IMR-90 (cell line): ENCODE measurements at regions not wholly inside any gene's neighbourhood (a gene's known extent, or its start where the extent isn't known, plus 50 kb on each side); places are given as distances from the start of the nearest gene placed in this dataset.

ENCODE experiments used
- ATAC-seq: fragments of 200-7000 bp; cut with Tn5 transposase; 2 replicates; pipeline ENCODE4 v1.9.1; 2020; ENCODE audit warnings: low read depth, mild to moderate bottlenecking, moderate library complexity
- BruUV-seq: library from RNA; stranded (reverse); fragments of 400-500 nt; replicated peaks from 2 replicates; lab custom pipeline; 2021; lab: Mats Ljungman, UMichigan
- CTCF ChIA-PET: fragments of 300-600 bp; formaldehyde crosslinking; extraction: SDS; loops from one replicate; lab custom pipeline; 2021; ENCODE audit warnings: antibody characterized with exemption; lab: Yijun Ruan, JAX
- POLR2A ChIA-PET: fragments of 300-600 bp; sonication (Branson Sonifier 250); formaldehyde crosslinking; loops from one replicate; lab custom pipeline; 2022; ENCODE audit warnings: antibody characterized with exemption; ENCODE audit not compliant: unreplicated experiment; lab: Charles Lee
- DNase-seq: peaks from one replicate; pipeline ENCODE4 v3.0.0; 2013
- H2AFZ ChIP-seq: replicated peaks from 2 replicates; pipeline ENCODE3; 2013; ENCODE audit warnings: low read length, mild to moderate bottlenecking; ENCODE audit not compliant: poor library complexity
- H2AK5ac ChIP-seq: 2 replicates; pipeline ENCODE4 v1.6.1; 2013; ENCODE audit warnings: low read depth, low read length, inconsistent platforms
- H2AK9ac ChIP-seq: replicated peaks from 2 replicates; pipeline ENCODE3; 2013; ENCODE audit warnings: mild to moderate bottlenecking, low read depth, low read length, moderate library complexity; ENCODE audit not compliant: poor library complexity
- H2BK120ac ChIP-seq: 2 replicates; pipeline ENCODE4 v1.6.1; 2013; ENCODE audit warnings: low read depth, low read length, inconsistent platforms
- H2BK15ac ChIP-seq: 3 replicates; pipeline ENCODE4 v1.6.1; 2013; ENCODE audit warnings: low read depth, low read length, inconsistent platforms
- H2BK20ac ChIP-seq: 2 replicates; pipeline ENCODE4 v1.6.1; 2013; ENCODE audit warnings: low read depth, mild to moderate bottlenecking, inconsistent platforms, low read length, moderate library complexity
- H2BK5ac ChIP-seq: 2 replicates; pipeline ENCODE4 v1.6.1; 2013; ENCODE audit warnings: mild to moderate bottlenecking, low read depth, low read length, inconsistent platforms; ENCODE audit not compliant: poor library complexity, severe bottlenecking
- H3K14ac ChIP-seq: replicated peaks from 2 replicates; pipeline ENCODE4 v1.6.1; 2013; ENCODE audit warnings: low read depth, low read length, inconsistent platforms
- H3K18ac ChIP-seq: 2 replicates; pipeline ENCODE4 v1.6.1; 2013; ENCODE audit warnings: low read depth, low read length, control low read depth
- H3K23ac ChIP-seq: 2 replicates; pipeline ENCODE4 v1.6.1; 2013; ENCODE audit warnings: low read depth, low read length, inconsistent platforms
- H3K27ac ChIP-seq: 2 replicates; pipeline ENCODE4 v1.5.1; 2013; ENCODE audit warnings: mild to moderate bottlenecking, control low read depth, low read length; ENCODE audit not compliant: insufficient read depth
- H3K27me3 ChIP-seq: 2 replicates; pipeline ENCODE4 v1.6.1; 2013; ENCODE audit warnings: low read length; ENCODE audit not compliant: control insufficient read depth, insufficient read depth
- H3K36me3 ChIP-seq: 2 replicates; pipeline ENCODE4 v1.6.1; 2013; ENCODE audit warnings: low read length, mixed read lengths; ENCODE audit not compliant: control insufficient read depth, insufficient read depth
- H3K4ac ChIP-seq: 2 replicates; pipeline ENCODE4 v1.6.1; 2013; ENCODE audit warnings: low read depth, low read length, inconsistent platforms
- H3K4me1 ChIP-seq: 2 replicates; pipeline ENCODE4 v1.6.1; 2013; ENCODE audit warnings: low read length, mixed read lengths; ENCODE audit not compliant: control insufficient read depth, insufficient read depth
- H3K4me2 ChIP-seq: 2 replicates; pipeline ENCODE4 v1.6.1; 2013; ENCODE audit warnings: low read depth, mild to moderate bottlenecking, control low read depth, low read length, moderate library complexity
- H3K4me3 ChIP-seq: 2 replicates; pipeline ENCODE4 v1.5.1; 2013; ENCODE audit warnings: low read depth, mild to moderate bottlenecking, control low read depth, low read length, moderate library complexity; ENCODE audit not compliant: insufficient read depth
- H3K56ac ChIP-seq: 2 replicates; pipeline ENCODE4 v1.6.1; 2013; ENCODE audit warnings: low read length, inconsistent platforms; ENCODE audit not compliant: insufficient read depth; ENCODE audit errors: extremely low read depth
- H3K79me1 ChIP-seq, 2 experiments: 2 replicates each; pipeline ENCODE4 v1.6.1; 2013; ENCODE audit warnings: low read length in 2 of 2, inconsistent platforms in 1 of 2, low read depth in 1 of 2
- H3K9ac ChIP-seq: 2 replicates; pipeline ENCODE4 v1.6.1; 2013; ENCODE audit warnings: low read depth, low read length, control low read depth
- H3K9me1 ChIP-seq: 2 replicates; pipeline ENCODE4 v1.6.1; 2013; ENCODE audit warnings: low read length, inconsistent platforms; ENCODE audit not compliant: insufficient read depth
- H3K9me3 ChIP-seq: 2 replicates; pipeline ENCODE4 v1.6.1; 2013; ENCODE audit warnings: low read length; ENCODE audit not compliant: control insufficient read depth, insufficient read depth
- H4K20me1 ChIP-seq: 2 replicates; pipeline ENCODE4 v1.6.1; 2013; ENCODE audit warnings: low read length, inconsistent platforms; ENCODE audit not compliant: insufficient read depth
- H4K5ac ChIP-seq: 2 replicates; pipeline ENCODE4 v1.6.1; 2013; ENCODE audit warnings: mild to moderate bottlenecking, low read depth, low read length, control low read depth
- H4K8ac ChIP-seq, 2 experiments: 2 replicates each; pipeline ENCODE4 v1.6.1; 2013; ENCODE audit warnings: low read depth in 2 of 2, low read length in 2 of 2, control low read depth in 1 of 2, inconsistent platforms in 1 of 2
- H4K91ac ChIP-seq: 2 replicates; pipeline ENCODE4 v1.6.1; 2013; ENCODE audit warnings: low read depth, low read length, inconsistent platforms; ENCODE audit not compliant: insufficient read depth
- CEBPB ChIP-seq: IDR thresholded peaks from 2 replicates; pipeline ENCODE4 v1.6.1; 2012; ENCODE audit warnings: low read depth, low read length, improper control_type of control experiment
- CHD1 ChIP-seq: IDR thresholded peaks from 2 replicates; pipeline ENCODE4 v1.6.1; 2012; ENCODE audit warnings: low read depth, low read length, improper control_type of control experiment
- CTCF ChIP-seq: conservative IDR thresholded peaks from 2 replicates; pipeline ENCODE4 v1.5.1; 2012; ENCODE audit warnings: mild to moderate bottlenecking, low read depth, low read length, improper control_type of control experiment
- ELK1 ChIP-seq: fragments of 150-350 bp; IDR thresholded peaks from 2 replicates; pipeline ENCODE4 v1.6.1; 2016; ENCODE audit warnings: low read depth, mild to moderate bottlenecking, low read length, moderate library complexity, borderline replicate concordance
- MAFK ChIP-seq: IDR thresholded peaks from 2 replicates; pipeline ENCODE4 v1.6.1; 2012; ENCODE audit warnings: low read depth, low read length, improper control_type of control experiment
- MAZ ChIP-seq: IDR thresholded peaks from 2 replicates; pipeline ENCODE4 v1.6.1; 2012; ENCODE audit warnings: low read depth, mild to moderate bottlenecking, low read length, improper control_type of control experiment, moderate library complexity, borderline replicate concordance
- MXI1 ChIP-seq: IDR thresholded peaks from 2 replicates; pipeline ENCODE4 v1.6.1; 2012; ENCODE audit warnings: low read depth, mild to moderate bottlenecking, low read length, moderate library complexity, borderline replicate concordance
- NFE2L2 ChIP-seq: fragments of 150-350 bp; IDR thresholded peaks from 2 replicates; pipeline ENCODE4 v1.6.1; 2016; ENCODE audit warnings: low read depth, mild to moderate bottlenecking, low read length
- RAD21 ChIP-seq: IDR thresholded peaks from 2 replicates; pipeline ENCODE4 v1.6.1; 2012; ENCODE audit warnings: low read length, improper control_type of control experiment
- RCOR1 ChIP-seq: IDR thresholded peaks from 2 replicates; pipeline ENCODE4 v1.6.1; 2012; ENCODE audit warnings: mild to moderate bottlenecking, low read length, improper control_type of control experiment; ENCODE audit not compliant: insufficient replicate concordance
- USF2 ChIP-seq: fragments of 150-350 bp; IDR thresholded peaks from 2 replicates; pipeline ENCODE4 v1.6.1; 2017; ENCODE audit warnings: mild to moderate bottlenecking, antibody characterized with exemption, low read length, low read depth
- WGBS, 2 experiments: methylation state at CpG; one replicate each; pipeline versions ENCODE4 v1.1.5 to v1.1.7; 2013; ENCODE audit warnings: missing lambda C conversion rate in 2 of 2; ENCODE audit not compliant: insufficient read length in 1 of 2; ENCODE audit errors: extremely low coverage in 2 of 2; 5-methylcytosine and 5-hydroxymethylcytosine counted together
- dilution Hi-C: fragments of 300-500 bp; cut with HindIII; formaldehyde crosslinking; loops from one replicate; pipeline ENCODE4 v1.14.3; 2018; ENCODE audit warnings: low sequenced_read_pairs; ENCODE audit not compliant: unreplicated experiment
- in situ Hi-C: fragments of 300-500 bp; cut with MboI; formaldehyde crosslinking; loops from 3 replicates; pipeline ENCODE4 v1.14.3; 2019; ENCODE audit warnings: low sequenced_read_pairs, inconsistent platforms, mixed read lengths
- intact Hi-C: fragments of 100-400 bp; cut with micrococcal nuclease; formaldehyde crosslinking; loops from 2 replicates; pipeline ENCODE4 v1.10.0; 2022

DNA sequence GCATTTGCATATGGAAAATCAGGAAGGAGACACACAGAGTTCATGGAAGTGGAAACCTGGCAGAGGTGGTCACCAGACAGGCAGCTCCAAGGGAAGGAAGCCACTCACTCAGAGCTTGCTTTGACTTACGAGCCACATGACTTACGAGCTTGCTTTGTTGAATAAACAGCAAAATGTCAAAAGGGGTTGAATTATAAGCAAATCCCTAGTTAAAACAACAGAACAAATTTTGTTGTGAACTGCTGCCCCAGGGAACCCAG lies 164.3 kb downstream of the SYK start:
- in situ Hi-C loops (no loop called here), intact Hi-C loops (loop anchor here (2.0 kb wide), 1 partner anchor 67 kb away; no protein-coding TSS in a partner anchor), dilution Hi-C loops (no loop called here)
- ATAC-seq (no peak), DNase-seq (no peak)
- H2AK9ac ChIP-seq, result no peak overlapping the region
- H3K36me3 ChIP-seq, result no peaks in the 10 kb centered on the region
- no peak overlapping the region for H2BK120ac ChIP-seq
- H3K56ac ChIP-seq, result no peak overlapping the region
- H3K79me1 ChIP-seq, result no peaks in the 10 kb centered on the region
- no CpG with 5 or more reads among the region's 2 CpGs for WGBS, 2 experiments
- H3K14ac ChIP-seq, result no peak overlapping the region
- no peak overlapping the region for H2BK20ac ChIP-seq
- H3K4me3 ChIP-seq, result no peak overlapping the region
- H3K4me1 ChIP-seq, result peaks cover 8% of the 10 kb centered on the region
- H4K5ac ChIP-seq, result no peak overlapping the region
- H2AK5ac ChIP-seq, result no peak overlapping the region
- H2BK15ac ChIP-seq, result no peak overlapping the region
- no peak overlapping the region for H3K18ac ChIP-seq
- CTCF ChIA-PET, result no interaction called here
- no peak overlapping the region for H3K4ac ChIP-seq
- TF ChIP-seq MXI1 (no peak), MAFK (no peak), CHD1 (no peak), USF2 (no peak), MAZ (no peak), CTCF (no peak), NFE2L2 (no peak), ELK1 (no peak), CEBPB (no peak), RAD21 (no peak), RCOR1 (no peak)
- peaks cover 3% of the 10 kb centered on the region; the same call in 1 of the 2 replicates for H3K9me1 ChIP-seq
- H3K27ac ChIP-seq, result no peak overlapping the region
- H3K23ac ChIP-seq, result no peak overlapping the region
- POLR2A ChIA-PET, result no interaction called here
- H4K8ac ChIP-seq, result no peak overlapping the region
- H2BK5ac ChIP-seq, result no peak overlapping the region
- H3K9me3 ChIP-seq, result no peaks in the 10 kb centered on the region
- H2AFZ ChIP-seq, result no peak overlapping the region
- H4K91ac ChIP-seq, result no peak overlapping the region
- no peaks in the 10 kb centered on the region for H4K20me1 ChIP-seq
- no peak overlapping the region for H3K9ac ChIP-seq
- H3K4me2 ChIP-seq, result no peak overlapping the region
- H3K27me3 ChIP-seq, result no peaks in the 10 kb centered on the region
- BruUV-seq, result no TSS peak
